IPS-18a (cell line): ENCODE measurements at regions not wholly inside any gene's neighbourhood (a gene's known extent, or its start where the extent isn't known, plus 50 kb on each side); places are given as distances from the start of the nearest gene placed in this dataset.

Source experiments
- H3K27ac ChIP-seq: one replicate; pipeline ENCODE4 v1.5.1; 2013; ENCODE audit warnings: low read length
- H3K27me3 ChIP-seq: one replicate; pipeline ENCODE4 v1.6.1; 2013; ENCODE audit warnings: mild to moderate bottlenecking, low read length; ENCODE audit not compliant: control insufficient read depth, insufficient read depth
- H3K36me3 ChIP-seq: one replicate; pipeline ENCODE4 v1.6.1; 2013; ENCODE audit warnings: low read depth, low read length; ENCODE audit not compliant: control insufficient read depth
- H3K4me1 ChIP-seq: one replicate; pipeline ENCODE4 v1.6.1; 2013; ENCODE audit warnings: low read depth, low read length; ENCODE audit not compliant: control insufficient read depth
- H3K4me3 ChIP-seq: one replicate; pipeline ENCODE4 v1.5.1; 2013; ENCODE audit warnings: low read length
- H3K9ac ChIP-seq: one replicate; pipeline ENCODE4 v1.6.1; 2013; ENCODE audit warnings: mild to moderate bottlenecking, low read length, moderate library complexity
- H3K9me3 ChIP-seq: one replicate; pipeline ENCODE4 v1.6.1; 2013; ENCODE audit warnings: low read depth, low read length; ENCODE audit not compliant: control insufficient read depth

GRCh38 chr18:76546088-76546435 is 51.0 kb upstream of the ZNF516 start:
- no peaks in the 10 kb centered on the region for H3K27me3 ChIP-seq
- no peaks in the 10 kb centered on the region for H3K9me3 ChIP-seq
- H3K27ac ChIP-seq, result no peak overlapping the region
- H3K36me3 ChIP-seq, result no peaks in the 10 kb centered on the region
- H3K4me1 ChIP-seq, result peaks cover 6% of the 10 kb centered on the region
- H3K9ac ChIP-seq, result no peak overlapping the region
- no peak overlapping the region for H3K4me3 ChIP-seq

GRCh38 chr18:76545433-76546087 is 50.5 kb upstream of the ZNF516 start:
- Histone ChIP-seq H3K27me3 (no peaks in the 10 kb centered on the region), H3K9ac (no peak overlapping the region), H3K27ac (no peak overlapping the region), H3K4me1 (peaks cover 6% of the 10 kb centered on the region), H3K9me3 (no peaks in the 10 kb centered on the region), H3K36me3 (no peaks in the 10 kb centered on the region), H3K4me3 (no peak overlapping the region)

- Histone ChIP-seq H3K36me3 (no peaks in the 10 kb centered on the region), H3K4me1 (peaks cover 6% of the 10 kb centered on the region), H3K27me3 (no peaks in the 10 kb centered on the region), H3K4me3 (no peak overlapping the region), H3K9me3 (no peaks in the 10 kb centered on the region), H3K27ac (no peak overlapping the region), H3K9ac (no peak overlapping the region)
These were observed 49.7 kb upstream of the ZNF516 start for GRCh38 chr18:76544511-76545345.
